Frontal cortex (tissue), 3 donors: ENCODE measurements at regions not wholly inside any gene's neighbourhood (a gene's known extent, or its start where the extent isn't known, plus 50 kb on each side); places are given as distances from the start of the nearest gene placed in this dataset.
"Not testable (repeated sequence)": the region's sequence is repeated elsewhere in the genome, so short reads cannot be mapped to it uniquely, and the experiment has no call there.

Experiments used
- DNase-seq, 2 donors: peaks; one replicate each; pipeline ENCODE4 v3.0.0; 2012; ENCODE audit warnings: low spot score in 2 of 2
- FAIRE-seq: peaks from 2 replicates; lab custom pipeline; 2012; peaks lifted over from hg19 to GRCh38; lab: Jason Lieb, UNC
- donor health status: control.
- donor health status: control.
- donor health status: control.

GRCh38 chr7:32722837-32723236 lies 168.7 kb downstream of the KBTBD2 start:
- FAIRE-seq, DNase-seq: not testable (repeated sequence)

- DNase-seq = no peak
- FAIRE-seq = no peak
Observed at GRCh38 chr7:32694182-32694581, 197.4 kb downstream of the KBTBD2 start.

- FAIRE-seq = peak; percentile 87
- not testable (repeated sequence) for DNase-seq
Observed at GRCh38 chr7:32691965-32692815, 196.9 kb downstream of the AVL9 start.

- not testable (repeated sequence) for DNase-seq, FAIRE-seq
Observed at GRCh38 chr7:32688092-32688491, 192.8 kb downstream of the AVL9 start.

GRCh38 chr7:32681174-32681518 lies 185.9 kb downstream of the AVL9 start:
- no peak for DNase-seq
- no peak for FAIRE-seq

- DNase-seq = no peak
- no peak for FAIRE-seq
Observed at GRCh38 chr7:32680259-32681173, 185.2 kb downstream of the AVL9 start.

GRCh38 chr7:32679192-32679591 lies 183.9 kb downstream of the AVL9 start:
- DNase-seq (no peak), FAIRE-seq (no peak)

- no peak for FAIRE-seq
Observed at GRCh38 chr7:32677593-32677992, 182.3 kb downstream of the AVL9 start.

GRCh38 chr7:32676249-32676941 lies 181.1 kb downstream of the AVL9 start:
- no peak for FAIRE-seq
- no peak for DNase-seq

More at GRCh38 chr7:32677593-32677992, 182.3 kb downstream of the AVL9 start:
- no peak for DNase-seq

GRCh38 chr7:32673275-32673983 lies 178.1 kb downstream of the AVL9 start:
- DNase-seq (no peak), FAIRE-seq (no peak)

- DNase-seq = no peak
- FAIRE-seq = no peak
Observed at GRCh38 chr7:32670110-32671025, 175.1 kb downstream of the AVL9 start.

GRCh38 chr7:32669173-32669870 lies 174.0 kb downstream of the AVL9 start:
- not testable (repeated sequence) for FAIRE-seq, DNase-seq

- not testable (repeated sequence) for FAIRE-seq, DNase-seq
Observed at GRCh38 chr7:32668387-32669097, 173.3 kb downstream of the AVL9 start.

GRCh38 chr7:32667586-32667985 lies 172.3 kb downstream of the AVL9 start:
- not testable (repeated sequence) for FAIRE-seq

GRCh38 chr7:32663805-32664211 lies 168.5 kb downstream of the AVL9 start:
- not testable (repeated sequence) for DNase-seq, FAIRE-seq

More at GRCh38 chr7:32667586-32667985, 172.3 kb downstream of the AVL9 start:
- DNase-seq = not testable (repeated sequence)

- not testable (repeated sequence) for FAIRE-seq, DNase-seq
Observed at GRCh38 chr7:32662509-32662908, 167.2 kb downstream of the AVL9 start.

- no peak for FAIRE-seq
- no peak for DNase-seq
Observed at GRCh38 chr7:32661929-32662328, 166.6 kb downstream of the AVL9 start.
